ENCODE measurements at regions not wholly inside any gene's neighbourhood (a gene's known extent, or its start where the extent isn't known, plus 50 kb on each side); places are given as distances from the start of the nearest gene placed in this dataset.
"Not testable (repeated sequence)": the region's sequence is repeated elsewhere in the genome, so short reads cannot be mapped to it uniquely, and the experiment has no call there.

GRCh38 chr7:46590918-46591905, 670.1 kb upstream of the IGFBP3 start:
- H3K4me3 ChIP-seq (ENCODE audit: low read depth, low read length, poor library complexity, severe bottlenecking); H3K79me2 ChIP-seq (ENCODE audit: insufficient read depth, low read depth, low read length); BruUV-seq (replicated peaks); H3K9me2 ChIP-seq (ENCODE audit: insufficient read depth, low read length); H3K4me1 ChIP-seq (ENCODE audit: insufficient read depth, low read length, poor library complexity, severe bottlenecking); H3K27ac ChIP-seq (ENCODE audit: low read depth, low read length, poor library complexity, severe bottlenecking); H3K4me2 ChIP-seq (ENCODE audit: low read length); H4K20me1 ChIP-seq (ENCODE audit: insufficient read depth, low read length); intact Hi-C loops (cut with micrococcal nuclease; ENCODE audit: unreplicated experiment); DNase-seq (ENCODE audit: low spot score); H3K9me3 ChIP-seq (ENCODE audit: low read length); H3K36me3 ChIP-seq (ENCODE audit: insufficient read depth, low read length); H2AFZ ChIP-seq (ENCODE audit: low read length); CTCF ChIA-PET (ENCODE audit: unreplicated experiment): not testable (repeated sequence)
- POLR2A ChIA-PET: interaction anchor here (0.6 kb wide), 1 partner anchor 264 kb away, joined by 3 read pairs; no protein-coding TSS in a partner anchor

DNA sequence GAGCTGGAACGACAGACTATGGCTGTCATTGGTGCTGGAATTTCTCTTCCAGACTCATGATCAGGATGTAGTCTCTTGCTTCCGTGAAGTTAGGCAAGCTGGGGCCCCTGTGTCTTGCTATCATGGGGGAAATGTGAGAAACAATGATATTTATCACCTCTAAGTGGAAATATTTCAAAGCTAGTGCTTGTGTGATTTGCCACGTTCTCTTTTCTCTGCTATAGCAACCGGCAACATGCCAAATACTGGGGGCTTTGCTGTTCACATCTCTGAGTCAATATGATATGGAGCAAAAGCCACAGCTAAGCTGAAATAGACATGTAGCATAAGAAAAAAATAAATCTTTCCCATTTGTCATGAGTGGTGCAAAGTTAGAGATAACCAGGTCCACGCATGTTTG, 668.2 kb upstream of the IGFBP3 start:
- Histone ChIP-seq H3K4me3 (ENCODE audit: low read depth, low read length, poor library complexity, severe bottlenecking) (no peak overlapping the region), H3K4me2 (ENCODE audit: low read length) (no peak overlapping the region), H3K36me3 (ENCODE audit: insufficient read depth, low read length) (no peaks in the 10 kb centered on the region), H4K20me1 (ENCODE audit: insufficient read depth, low read length) (no peaks in the 10 kb centered on the region), H2AFZ (ENCODE audit: low read length) (no peak overlapping the region), H3K9me3 (ENCODE audit: low read length) (no peaks in the 10 kb centered on the region), H3K79me2 (ENCODE audit: insufficient read depth, low read depth, low read length) (no peaks in the 10 kb centered on the region), H3K9me2 (ENCODE audit: insufficient read depth, low read length) (no peaks in the 10 kb centered on the region), H3K4me1 (ENCODE audit: insufficient read depth, low read length, poor library complexity, severe bottlenecking) (no peaks in the 10 kb centered on the region), H3K27ac (ENCODE audit: low read depth, low read length, poor library complexity, severe bottlenecking) (no peak overlapping the region)
- intact Hi-C loops (cut with micrococcal nuclease; ENCODE audit: unreplicated experiment): no loop called here
- TF ChIP-seq CTCF (conservative IDR thresholded peaks at IDR 0.05; ENCODE audit: low read length) (no peak), EZH2phosphoT487 (IDR thresholded peaks at IDR 0.05; ENCODE audit: borderline replicate concordance, low read depth, low read length) (no peak)
- DNase-seq (ENCODE audit: low spot score): no peak
- no TSS peak for BruUV-seq (replicated peaks)
- POLR2A ChIA-PET: no interaction called here
- CTCF ChIA-PET (ENCODE audit: unreplicated experiment): no interaction called here

- no peak for DNase-seq (ENCODE audit: low spot score)
- intact Hi-C loops (cut with micrococcal nuclease; ENCODE audit: unreplicated experiment): no loop called here
- no peak overlapping the region for H3K4me3 ChIP-seq (ENCODE audit: low read depth, low read length, poor library complexity, severe bottlenecking)
- H3K4me2 ChIP-seq (ENCODE audit: low read length): no peak overlapping the region
- H3K36me3 ChIP-seq (ENCODE audit: insufficient read depth, low read length): no peaks in the 10 kb centered on the region
- ChIA-PET CTCF (ENCODE audit: unreplicated experiment) (no interaction called here), POLR2A (no interaction called here)
- BruUV-seq (replicated peaks): no TSS peak
- H3K9me3 ChIP-seq (ENCODE audit: low read length): no peaks in the 10 kb centered on the region
- no peak overlapping the region for H2AFZ ChIP-seq (ENCODE audit: low read length)
- H3K4me1 ChIP-seq (ENCODE audit: insufficient read depth, low read length, poor library complexity, severe bottlenecking): no peaks in the 10 kb centered on the region
- no peaks in the 10 kb centered on the region for H4K20me1 ChIP-seq (ENCODE audit: insufficient read depth, low read length)
- H3K79me2 ChIP-seq (ENCODE audit: insufficient read depth, low read depth, low read length): no peaks in the 10 kb centered on the region
- H3K27ac ChIP-seq (ENCODE audit: low read depth, low read length, poor library complexity, severe bottlenecking): no peak overlapping the region
- no peaks in the 10 kb centered on the region for H3K9me2 ChIP-seq (ENCODE audit: insufficient read depth, low read length)
- no peak for TF ChIP-seq EZH2phosphoT487 (IDR thresholded peaks at IDR 0.05; ENCODE audit: borderline replicate concordance, low read depth, low read length)
- no peak for TF ChIP-seq CTCF (conservative IDR thresholded peaks at IDR 0.05; ENCODE audit: low read length)
Observed at GRCh38 chr7:46586406-46586805, 665.3 kb upstream of the IGFBP3 start.
